Activated CD8-positive, alpha-beta T cell treated with anti-CD3 and anti-CD28 coated beads for 36 hours (primary cell): ENCODE measurements at regions not wholly inside any gene's neighbourhood (a gene's known extent, or its start where the extent isn't known, plus 50 kb on each side); places are given as distances from the start of the nearest gene placed in this dataset.

Experiments
- ATAC-seq: fragments of 200-7000 bp; cut with Tn5 transposase; one replicate; pipeline ENCODE4 v1.10.0; 2021; ENCODE audit warnings: mild to moderate bottlenecking, moderate library complexity
- CTCF ChIA-PET: fragments of 350-600 bp; sonication (Branson Sonifier 250); formaldehyde crosslinking; loops from one replicate; lab custom pipeline; 2021; ENCODE audit warnings: antibody characterized with exemption; lab: Charles Lee
- POLR2A ChIA-PET: fragments of 350-600 bp; sonication (Branson Sonifier 250); formaldehyde crosslinking; loops from one replicate; lab custom pipeline; 2021; ENCODE audit warnings: antibody characterized with exemption; lab: Charles Lee
- DNase-seq: peaks from one replicate; pipeline ENCODE4 v3.0.0-alpha.2; 2020
- H3K27ac Mint-ChIP-seq: one replicate; pipeline ENCODE4 v1.8.0; 2021; ENCODE audit warnings: mild to moderate bottlenecking, mixed read lengths
- H3K27me3 Mint-ChIP-seq: one replicate; pipeline ENCODE4 v1.8.0; 2021; ENCODE audit warnings: mixed read lengths
- H3K36me3 Mint-ChIP-seq: one replicate; pipeline ENCODE4 v1.8.0; 2021; ENCODE audit warnings: low read depth, mixed read lengths
- H3K4me1 Mint-ChIP-seq: one replicate; pipeline ENCODE4 v1.8.0; 2021; ENCODE audit warnings: low read depth, mixed read lengths
- H3K4me3 Mint-ChIP-seq: one replicate; pipeline ENCODE4 v1.8.0; 2021; ENCODE audit warnings: mild to moderate bottlenecking, moderate library complexity, mixed read lengths
- H3K9me3 Mint-ChIP-seq: one replicate; pipeline ENCODE4 v1.8.0; 2021; ENCODE audit warnings: mixed read lengths
- intact Hi-C: fragments of 100-400 bp; cut with micrococcal nuclease; formaldehyde crosslinking; loops from one replicate; pipeline ENCODE4 v1.10.0; 2022
- TF ChIP-seq, protein P1 (sequence below): fragments of 200-600 bp; IDR thresholded peaks from one replicate; pipeline ENCODE4 v1.8.0; 2022; ENCODE audit warnings: antibody characterized with exemption, mild to moderate bottlenecking

DNA sequence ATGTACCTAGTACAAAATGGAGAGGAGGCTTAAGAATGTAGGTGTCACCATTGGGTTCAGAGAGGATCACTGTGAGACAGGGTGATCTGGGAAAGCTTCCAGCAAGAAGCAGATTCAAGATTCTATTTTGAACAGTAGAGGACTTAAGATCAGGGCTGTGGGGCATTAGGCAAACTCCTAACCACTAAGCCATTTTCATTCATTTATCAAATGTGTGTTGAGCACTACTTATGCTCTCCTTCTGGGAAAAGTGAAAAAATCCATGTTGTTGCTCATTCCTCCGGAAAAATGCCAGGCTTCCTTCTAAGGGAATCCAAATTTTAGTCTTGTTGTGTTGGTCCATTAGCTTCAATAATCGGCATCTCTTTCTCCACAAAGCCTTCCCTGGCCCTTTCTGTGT is 163.4 kb downstream of the NUAK1 start:
- TF ChIP-seq, protein P1, sequence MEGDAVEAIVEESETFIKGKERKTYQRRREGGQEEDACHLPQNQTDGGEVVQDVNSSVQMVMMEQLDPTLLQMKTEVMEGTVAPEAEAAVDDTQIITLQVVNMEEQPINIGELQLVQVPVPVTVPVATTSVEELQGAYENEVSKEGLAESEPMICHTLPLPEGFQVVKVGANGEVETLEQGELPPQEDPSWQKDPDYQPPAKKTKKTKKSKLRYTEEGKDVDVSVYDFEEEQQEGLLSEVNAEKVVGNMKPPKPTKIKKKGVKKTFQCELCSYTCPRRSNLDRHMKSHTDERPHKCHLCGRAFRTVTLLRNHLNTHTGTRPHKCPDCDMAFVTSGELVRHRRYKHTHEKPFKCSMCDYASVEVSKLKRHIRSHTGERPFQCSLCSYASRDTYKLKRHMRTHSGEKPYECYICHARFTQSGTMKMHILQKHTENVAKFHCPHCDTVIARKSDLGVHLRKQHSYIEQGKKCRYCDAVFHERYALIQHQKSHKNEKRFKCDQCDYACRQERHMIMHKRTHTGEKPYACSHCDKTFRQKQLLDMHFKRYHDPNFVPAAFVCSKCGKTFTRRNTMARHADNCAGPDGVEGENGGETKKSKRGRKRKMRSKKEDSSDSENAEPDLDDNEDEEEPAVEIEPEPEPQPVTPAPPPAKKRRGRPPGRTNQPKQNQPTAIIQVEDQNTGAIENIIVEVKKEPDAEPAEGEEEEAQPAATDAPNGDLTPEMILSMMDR, result no peak
- DNase-seq (no peak), ATAC-seq (no peak)
- Mint-ChIP-seq H3K27ac (no peak overlapping the region), H3K4me1 (no peaks in the 10 kb centered on the region), H3K4me3 (no peak overlapping the region), H3K36me3 (no peaks in the 10 kb centered on the region), H3K27me3 (peaks cover 3% of the 10 kb centered on the region), H3K9me3 (no peaks in the 10 kb centered on the region)
- CTCF ChIA-PET, result no interaction called here
- intact Hi-C loops, result no loop called here
- POLR2A ChIA-PET, result no interaction called here

DNA sequence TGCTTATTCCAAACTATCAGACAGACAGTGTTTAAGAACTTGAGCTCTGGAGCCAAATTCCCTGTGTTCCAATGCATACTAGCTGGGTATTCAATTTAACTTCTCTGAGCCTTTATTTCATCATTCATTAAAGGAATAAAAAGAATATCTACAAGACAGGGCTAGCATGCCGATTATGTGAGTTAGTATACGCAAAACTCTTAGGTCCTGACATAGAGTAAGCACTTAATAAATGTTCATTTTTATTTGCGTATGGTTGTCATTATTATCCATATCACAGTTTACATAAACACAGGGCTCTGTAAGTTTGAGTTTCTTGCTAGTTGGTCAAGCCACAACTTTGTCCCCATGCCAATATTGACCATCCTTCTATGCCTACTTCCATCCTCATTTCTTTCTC is 161.5 kb downstream of the NUAK1 start:
- no peak overlapping the region for H3K4me3 Mint-ChIP-seq
- no peak for ATAC-seq
- CTCF ChIA-PET, result no interaction called here
- peaks cover 3% of the 10 kb centered on the region for H3K27me3 Mint-ChIP-seq
- DNase-seq, result no peak
- H3K9me3 Mint-ChIP-seq, result no peaks in the 10 kb centered on the region
- intact Hi-C loops, result no loop called here
- POLR2A ChIA-PET, result no interaction called here
- H3K4me1 Mint-ChIP-seq, result no peaks in the 10 kb centered on the region
- H3K36me3 Mint-ChIP-seq, result no peaks in the 10 kb centered on the region
- no peak overlapping the region for H3K27ac Mint-ChIP-seq
- TF ChIP-seq, protein P1, result no peak

DNA sequence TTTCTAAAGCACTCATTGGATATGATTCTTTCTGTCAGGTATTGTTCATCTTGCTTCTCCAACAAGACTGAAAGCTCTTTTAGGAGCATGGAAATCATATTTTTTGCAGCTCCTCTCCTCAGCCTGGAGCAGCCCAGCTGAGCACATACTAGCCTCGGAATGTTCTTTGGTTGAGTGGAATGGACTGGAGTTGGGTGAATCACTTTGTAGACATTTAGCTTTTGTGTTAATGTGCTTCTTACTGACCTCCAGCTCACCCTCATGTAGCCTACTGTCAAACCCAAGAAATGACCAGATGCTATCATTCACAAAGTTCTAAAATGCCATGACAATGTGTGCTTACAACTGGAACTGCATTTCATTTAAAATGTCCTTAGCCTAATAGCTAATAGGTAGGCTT is 161.1 kb downstream of the NUAK1 start:
- ChIA-PET CTCF (no interaction called here), POLR2A (no interaction called here)
- Mint-ChIP-seq H3K4me1 (no peaks in the 10 kb centered on the region), H3K27ac (no peak overlapping the region), H3K36me3 (no peaks in the 10 kb centered on the region), H3K9me3 (no peaks in the 10 kb centered on the region), H3K27me3 (peaks cover 3% of the 10 kb centered on the region), H3K4me3 (no peak overlapping the region)
- TF ChIP-seq, protein P1, result no peak
- ATAC-seq (no peak), DNase-seq (no peak)
- intact Hi-C loops, result no loop called here

DNA sequence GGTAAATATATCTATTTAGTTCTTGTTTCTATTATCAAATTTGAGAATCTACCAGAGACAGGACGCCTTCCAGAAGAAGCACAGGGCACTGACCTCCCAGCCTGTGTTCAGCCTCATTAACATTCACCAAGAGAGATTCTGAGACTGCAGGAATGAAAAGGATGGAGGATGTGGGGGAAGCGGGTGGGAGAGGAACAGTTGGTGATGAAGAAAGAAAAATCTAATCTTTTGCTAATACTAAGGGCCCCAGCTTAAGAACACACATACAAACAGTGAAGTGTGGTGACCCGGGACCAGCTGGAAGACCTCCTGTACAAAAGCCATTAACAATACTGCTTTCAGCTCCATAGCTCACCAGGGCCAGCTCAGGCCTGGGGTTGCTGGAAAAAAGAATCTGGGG is 160.5 kb downstream of the NUAK1 start:
- no peaks in the 10 kb centered on the region for H3K4me1 Mint-ChIP-seq
- CTCF ChIA-PET, result no interaction called here
- POLR2A ChIA-PET, result no interaction called here
- H3K9me3 Mint-ChIP-seq, result no peaks in the 10 kb centered on the region
- DNase-seq (no peak), ATAC-seq (no peak)
- no peaks in the 10 kb centered on the region for H3K36me3 Mint-ChIP-seq
- peaks cover 3% of the 10 kb centered on the region for H3K27me3 Mint-ChIP-seq
- no peak overlapping the region for H3K27ac Mint-ChIP-seq
- TF ChIP-seq, protein P1, result no peak
- no peak overlapping the region for H3K4me3 Mint-ChIP-seq
- intact Hi-C loops, result no loop called here

DNA sequence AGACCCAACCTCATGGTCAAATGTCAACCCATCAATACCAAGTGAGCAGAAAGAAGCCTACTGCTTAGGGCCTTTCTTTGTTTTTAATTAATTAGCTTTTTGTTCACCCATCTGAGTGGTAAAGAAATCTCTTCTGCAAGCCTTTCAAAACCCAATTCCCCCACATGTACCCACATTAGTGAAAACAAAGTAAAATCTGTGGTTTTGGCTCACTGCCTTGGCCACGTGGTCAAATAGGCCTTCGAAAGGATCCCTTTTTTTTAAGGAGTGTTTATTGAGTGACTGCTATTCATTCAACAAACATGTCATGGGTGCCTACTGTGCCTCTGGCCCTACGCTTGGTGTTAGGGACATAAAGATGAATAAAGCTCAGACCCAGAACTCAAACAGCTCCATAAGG is 160.1 kb downstream of the NUAK1 start:
- ChIA-PET POLR2A (interaction anchor here (0.5 kb wide), 1 partner anchor 17 kb away, joined by 3 read pairs; no protein-coding TSS in a partner anchor), CTCF (no interaction called here)
- ATAC-seq (no peak), DNase-seq (no peak)
- TF ChIP-seq, protein P1, result no peak
- intact Hi-C loops, result no loop called here
- no peaks in the 10 kb centered on the region for H3K36me3 Mint-ChIP-seq
- no peaks in the 10 kb centered on the region for H3K4me1 Mint-ChIP-seq
- H3K9me3 Mint-ChIP-seq, result no peaks in the 10 kb centered on the region
- H3K27ac Mint-ChIP-seq, result no peak overlapping the region
- peaks cover 3% of the 10 kb centered on the region for H3K27me3 Mint-ChIP-seq
- H3K4me3 Mint-ChIP-seq, result no peak overlapping the region
